ENCODE measurements at regions not wholly inside any gene's neighbourhood (a gene's known extent, or its start where the extent isn't known, plus 50 kb on each side); places are given as distances from the start of the nearest gene placed in this dataset.

DNA sequence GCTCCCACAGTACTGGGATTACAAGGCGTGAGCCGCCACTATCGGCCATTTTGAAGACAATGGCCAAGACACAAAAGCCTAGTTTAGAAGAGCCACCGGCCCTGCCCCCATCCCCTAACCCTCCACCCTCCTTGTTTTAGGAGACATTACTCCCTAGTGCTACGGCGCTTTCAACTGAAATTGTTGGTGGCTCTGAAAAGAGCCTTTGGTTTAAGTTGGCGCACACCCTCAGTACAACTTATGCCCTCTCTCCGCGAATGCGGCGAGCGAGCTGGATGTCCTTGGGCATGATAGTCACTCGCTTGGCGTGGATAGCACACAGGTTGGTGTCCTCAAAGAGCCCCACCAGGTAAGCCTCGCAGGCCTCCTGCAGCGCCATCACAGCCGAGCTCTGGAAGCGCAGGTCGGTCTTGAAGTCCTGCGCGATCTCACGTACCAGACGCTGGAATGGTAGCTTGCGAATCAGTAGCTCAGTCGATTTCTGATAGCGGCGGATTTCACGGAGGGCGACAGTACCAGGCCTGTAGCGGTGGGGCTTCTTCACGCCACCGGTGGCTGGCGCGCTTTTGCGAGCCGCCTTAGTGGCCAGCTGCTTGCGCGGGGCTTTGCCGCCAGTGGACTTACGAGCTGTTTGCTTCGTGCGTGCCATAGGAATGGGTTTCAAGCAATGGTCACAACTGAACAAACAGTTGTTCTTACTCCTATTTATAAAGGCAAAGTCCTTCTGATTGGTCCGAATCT is 114.9 kb upstream of the BTN3A2 start:
- peak; percentile 97 for TF ChIP-seq POLR2A (IDR thresholded peaks at IDR 0.05; ENCODE audit: low read depth, low read length)
- peak; percentile 99 for TF ChIP-seq POLR2AphosphoS5 (IDR thresholded peaks at IDR 0.05; ENCODE audit: low read depth, low read length)
- no peak for TF ChIP-seq SPI1 (IDR thresholded peaks at IDR 0.05; ENCODE audit: low read depth, low read length)
- peak; percentile 59 for TF ChIP-seq TAF1 (IDR thresholded peaks at IDR 0.05; ENCODE audit: low read depth, low read length)

All from GM12891 (cell line).